ENCODE measurements at regions not wholly inside any gene's neighbourhood (a gene's known extent, or its start where the extent isn't known, plus 50 kb on each side); places are given as distances from the start of the nearest gene placed in this dataset.

DNA sequence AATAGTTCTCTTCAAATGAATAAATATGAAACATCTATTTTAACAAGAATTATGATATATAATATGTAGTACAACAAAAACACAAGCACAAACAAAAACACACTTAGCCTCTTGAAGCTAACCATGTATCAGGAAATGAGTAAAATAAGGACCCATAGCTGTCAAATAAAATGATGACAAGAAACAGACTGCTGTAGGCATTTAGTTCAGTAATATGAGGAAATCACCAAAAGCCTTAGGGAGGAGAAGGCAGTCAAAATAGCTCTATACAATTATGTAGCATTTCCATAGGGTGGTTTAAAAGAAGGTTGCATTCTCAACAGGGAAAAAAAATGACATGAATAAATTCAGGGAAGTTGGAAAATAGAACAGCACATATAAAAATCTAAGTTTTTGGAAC lies 163.4 kb downstream of the PCDH20 start:
- TF ChIP-seq CTCF (IDR thresholded peaks at IDR 0.05) (no peak), EP300 (IDR thresholded peaks at IDR 0.05) (no peak)

Data from tibial nerve (tissue), 4 donors.